CD14-positive monocyte (primary cell): ENCODE measurements at regions not wholly inside any gene's neighbourhood (a gene's known extent, or its start where the extent isn't known, plus 50 kb on each side); places are given as distances from the start of the nearest gene placed in this dataset.

Source experiments
- DNase-seq, 3 donors: peaks; one replicate each; pipeline ENCODE4 v3.0.0-alpha.2; 2011 to 2022
- H2AFZ ChIP-seq: 2 replicates; pipeline ENCODE4 v1.6.0; 2012; ENCODE audit warnings: mild to moderate bottlenecking, low read depth, low read length, inconsistent platforms; ENCODE audit not compliant: insufficient read depth, poor library complexity, severe bottlenecking
- H3K27ac ChIP-seq, 2 donors: 1 replicate in 1 of 2; 2 replicates in 1 of 2; pipeline ENCODE4 v1.5.1; 2012 to 2013; ENCODE audit warnings: low read length in 2 of 2, control low read depth in 1 of 2, inconsistent platforms in 1 of 2, low read depth in 1 of 2, mild to moderate bottlenecking in 1 of 2
- H3K27me3 ChIP-seq, 2 donors: one replicate each; pipeline versions ENCODE4 v1.6.0 to v1.6.1; 2011 to 2013; ENCODE audit warnings: low read length in 2 of 2; ENCODE audit not compliant: control insufficient read depth in 2 of 2, insufficient read depth in 2 of 2
- H3K36me3 ChIP-seq, 2 donors: replicated peaks in 1 of 2; 1 replicate in 1 of 2; 2 replicates in 1 of 2; pipeline versions ENCODE4 v1.5.1 to v1.6.1; 2012 to 2013; ENCODE audit warnings: low read length in 2 of 2, control low read depth in 1 of 2, inconsistent platforms in 1 of 2, mild to moderate bottlenecking in 1 of 2; ENCODE audit not compliant: insufficient read depth in 2 of 2, control insufficient read depth in 1 of 2
- H3K4me1 ChIP-seq, 2 donors: 1 replicate in 1 of 2; 2 replicates in 1 of 2; pipeline versions ENCODE4 v1.5.1 to v1.6.1; 2012 to 2013; ENCODE audit warnings: low read length in 2 of 2, control low read depth in 1 of 2, inconsistent platforms in 1 of 2, mild to moderate bottlenecking in 1 of 2, moderate library complexity in 1 of 2; ENCODE audit not compliant: insufficient read depth in 2 of 2, control insufficient read depth in 1 of 2
- H3K4me2 ChIP-seq: replicated peaks from 2 replicates; pipeline ENCODE3; 2012; ENCODE audit warnings: low read length, moderate library complexity, mild to moderate bottlenecking; ENCODE audit not compliant: poor library complexity, severe bottlenecking; ENCODE audit errors: extremely low read depth
- H3K4me3 ChIP-seq, 3 experiments: fragments of 200-600 bp in 1 of 3; sonication (generic) in 1 of 3; replicated peaks in 1 of 3; 1 replicate in 2 of 3; 2 replicates in 1 of 3; pipeline ENCODE4 v1.5.1; 2011 to 2013; ENCODE audit warnings: low read length in 3 of 3, mild to moderate bottlenecking in 3 of 3, control low read depth in 2 of 3, low read depth in 2 of 3, inconsistent platforms in 1 of 3, moderate library complexity in 1 of 3
- H3K79me2 ChIP-seq: 2 replicates; pipeline ENCODE4 v1.6.0; 2012; ENCODE audit warnings: mild to moderate bottlenecking, control low read depth, inconsistent platforms, low read length, moderate library complexity; ENCODE audit not compliant: insufficient read depth
- H3K9ac ChIP-seq: 2 replicates; pipeline ENCODE4 v1.6.0; 2017; ENCODE audit warnings: low read length, mild to moderate bottlenecking; ENCODE audit not compliant: insufficient read depth, poor library complexity, severe bottlenecking
- H3K9me3 ChIP-seq, 2 donors: replicated peaks in 1 of 2; 1 replicate in 1 of 2; 2 replicates in 1 of 2; pipeline versions ENCODE4 v1.5.1 to v1.6.1; 2012 to 2013; ENCODE audit warnings: low read length in 2 of 2, control low read depth in 1 of 2; ENCODE audit not compliant: control insufficient read depth in 1 of 2, insufficient read depth in 1 of 2
- H4K20me1 ChIP-seq: 2 replicates; pipeline ENCODE4 v1.6.0; 2012; ENCODE audit warnings: mild to moderate bottlenecking, low read length, control low read depth, moderate library complexity; ENCODE audit not compliant: insufficient read depth
- H3K27ac Mint-ChIP-seq, 7 donors: one replicate each; pipeline ENCODE4 v1.8.0; 2020; ENCODE audit warnings: mild to moderate bottlenecking in 7 of 7, mixed read lengths in 7 of 7, moderate library complexity in 6 of 7, inconsistent platforms in 2 of 7
- H3K27me3 Mint-ChIP-seq, 3 donors: one replicate each; pipeline ENCODE4 v1.8.0; 2021 to 2022; ENCODE audit warnings: low read depth in 3 of 3, mild to moderate bottlenecking in 3 of 3, mixed read lengths in 3 of 3, moderate library complexity in 3 of 3, inconsistent platforms in 1 of 3
- H3K36me3 Mint-ChIP-seq, 2 donors: one replicate each; pipeline ENCODE4 v1.8.0; 2020; ENCODE audit warnings: mixed read lengths in 2 of 2, inconsistent platforms in 1 of 2, mild to moderate bottlenecking in 1 of 2
- H3K4me1 Mint-ChIP-seq: one replicate; pipeline ENCODE4 v1.8.0; 2020; ENCODE audit warnings: mild to moderate bottlenecking, mixed read lengths
- H3K4me3 Mint-ChIP-seq, 2 donors: one replicate each; pipeline ENCODE4 v1.8.0; 2020; ENCODE audit warnings: mild to moderate bottlenecking in 2 of 2, mixed read lengths in 2 of 2, moderate library complexity in 1 of 2
- H3K9me3 Mint-ChIP-seq, 7 donors: one replicate each; pipeline ENCODE4 v1.8.0; 2020 to 2022; ENCODE audit warnings: mixed read lengths in 7 of 7, mild to moderate bottlenecking in 6 of 7, moderate library complexity in 6 of 7, inconsistent platforms in 2 of 7
- WGBS: methylation state at CpG from one replicate; pipeline ENCODE4 v1.1.5; 2013; ENCODE audit warnings: missing lambda C conversion rate; ENCODE audit not compliant: insufficient coverage; 5-methylcytosine and 5-hydroxymethylcytosine counted together
- intact Hi-C, 2 donors: fragments of 100-400 bp; cut with micrococcal nuclease; formaldehyde crosslinking; loops; one replicate each; pipeline versions ENCODE4 v1.15.0 to v1.15.1; 2023
- TF ChIP-seq, protein P1 (sequence below): fragments of 200-600 bp; IDR thresholded peaks from one replicate; pipeline ENCODE4 v1.8.0; 2022; ENCODE audit warnings: antibody characterized with exemption, mild to moderate bottlenecking

GRCh38 chr1:83632906-83633305 is 366.0 kb downstream of the TTLL7 start:
- WGBS, result no CpG with 5 or more reads among the region's 1 CpG

DNA sequence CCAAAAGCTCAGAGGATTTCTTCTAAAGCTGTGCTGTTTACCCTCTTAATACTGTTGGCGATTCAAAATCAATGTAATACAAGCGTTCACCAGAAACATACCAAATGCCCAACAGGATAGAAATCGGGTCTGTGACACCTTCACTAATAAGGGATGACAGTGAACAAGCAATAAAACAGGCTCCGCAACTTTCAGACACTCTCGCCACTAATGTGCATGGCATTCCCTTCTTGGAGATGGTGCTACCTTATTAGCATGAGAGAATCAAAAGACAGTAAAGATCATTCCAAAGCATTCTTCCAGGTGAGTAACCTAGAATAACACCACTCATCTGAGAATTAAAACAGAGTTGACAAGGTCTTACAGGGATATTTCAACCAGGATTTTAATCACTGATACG is 367.1 kb downstream of the TTLL7 start:
- TF ChIP-seq, protein P1, sequence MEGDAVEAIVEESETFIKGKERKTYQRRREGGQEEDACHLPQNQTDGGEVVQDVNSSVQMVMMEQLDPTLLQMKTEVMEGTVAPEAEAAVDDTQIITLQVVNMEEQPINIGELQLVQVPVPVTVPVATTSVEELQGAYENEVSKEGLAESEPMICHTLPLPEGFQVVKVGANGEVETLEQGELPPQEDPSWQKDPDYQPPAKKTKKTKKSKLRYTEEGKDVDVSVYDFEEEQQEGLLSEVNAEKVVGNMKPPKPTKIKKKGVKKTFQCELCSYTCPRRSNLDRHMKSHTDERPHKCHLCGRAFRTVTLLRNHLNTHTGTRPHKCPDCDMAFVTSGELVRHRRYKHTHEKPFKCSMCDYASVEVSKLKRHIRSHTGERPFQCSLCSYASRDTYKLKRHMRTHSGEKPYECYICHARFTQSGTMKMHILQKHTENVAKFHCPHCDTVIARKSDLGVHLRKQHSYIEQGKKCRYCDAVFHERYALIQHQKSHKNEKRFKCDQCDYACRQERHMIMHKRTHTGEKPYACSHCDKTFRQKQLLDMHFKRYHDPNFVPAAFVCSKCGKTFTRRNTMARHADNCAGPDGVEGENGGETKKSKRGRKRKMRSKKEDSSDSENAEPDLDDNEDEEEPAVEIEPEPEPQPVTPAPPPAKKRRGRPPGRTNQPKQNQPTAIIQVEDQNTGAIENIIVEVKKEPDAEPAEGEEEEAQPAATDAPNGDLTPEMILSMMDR, result no peak
- H3K4me2 ChIP-seq, result no peak overlapping the region
- H3K79me2 ChIP-seq, result no peaks in the 10 kb centered on the region
- H3K9ac ChIP-seq, result no peak overlapping the region
- H3K4me3 ChIP-seq, result no peak overlapping the region
- no peak overlapping the region for H3K27ac ChIP-seq
- DNase-seq, result no peak
- no peaks in the 10 kb centered on the region for H3K36me3 Mint-ChIP-seq
- peaks cover 0 to 3% (median 2%) of the 10 kb centered on the region in 3 donors for H3K27me3 Mint-ChIP-seq
- H3K4me1 Mint-ChIP-seq, result no peaks in the 10 kb centered on the region
- intact Hi-C loops, result no loop called here
- peaks cover 8 to 27% (median 17%) of the 10 kb centered on the region in 7 donors for H3K9me3 Mint-ChIP-seq
- H3K36me3 ChIP-seq, result no peaks in the 10 kb centered on the region
- H3K9me3 ChIP-seq, result peaks cover 2 to 3% of the 10 kb centered on the region in 2 donors
- no peak overlapping the region for H2AFZ ChIP-seq
- H3K27me3 ChIP-seq, result no peaks in the 10 kb centered on the region
- H3K4me1 ChIP-seq, result no peaks in the 10 kb centered on the region
- H4K20me1 ChIP-seq, result no peaks in the 10 kb centered on the region
- WGBS, result 100% methylated on average over 3 of the region's 6 CpGs
- H3K4me3 Mint-ChIP-seq, result no peak overlapping the region
- no peak overlapping the region for H3K27ac Mint-ChIP-seq

More at GRCh38 chr1:83632906-83633305, 366.0 kb downstream of the TTLL7 start:
- Mint-ChIP-seq H3K27me3 (peaks cover 0 to 2% (median 1%) of the 10 kb centered on the region in 3 donors), H3K27ac (no peak overlapping the region), H3K4me3 (no peak overlapping the region), H3K9me3 (peaks cover 8 to 27% (median 14%) of the 10 kb centered on the region in 7 donors), H3K4me1 (no peaks in the 10 kb centered on the region), H3K36me3 (no peaks in the 10 kb centered on the region)
- TF ChIP-seq, protein P1, result no peak
- Histone ChIP-seq H3K36me3 (no peaks in the 10 kb centered on the region), H4K20me1 (no peaks in the 10 kb centered on the region), H3K27ac (no peak overlapping the region), H3K4me3 (no peak overlapping the region), H3K4me2 (no peak overlapping the region), H3K9me3 (peaks cover 2 to 3% of the 10 kb centered on the region in 2 donors), H3K27me3 (no peaks in the 10 kb centered on the region), H2AFZ (no peak overlapping the region), H3K4me1 (no peaks in the 10 kb centered on the region), H3K9ac (no peak overlapping the region), H3K79me2 (no peaks in the 10 kb centered on the region)
- DNase-seq, result no peak
- intact Hi-C loops, result no loop called here
